Spleen (tissue), 11 donors: ENCODE measurements at regions not wholly inside any gene's neighbourhood (a gene's known extent, or its start where the extent isn't known, plus 50 kb on each side); places are given as distances from the start of the nearest gene placed in this dataset.

ENCODE experiments used
- DNase-seq: peaks from one replicate; pipeline ENCODE4 v3.0.0-alpha.2; 2020
- H3K27ac ChIP-seq, 8 donors: fragments of 200-600 bp; sonication (generic) in 7 of 8; 1 replicate in 4 of 8; 2 replicates in 4 of 8; pipeline versions ENCODE4 v1.5.0 to v1.8.0; 2016 to 2021; ENCODE audit warnings: inconsistent platforms in 4 of 8, mild to moderate bottlenecking in 4 of 8, moderate library complexity in 1 of 8
- H3K27me3 ChIP-seq, 7 donors: fragments of 200-600 bp; sonication (generic) in 6 of 7; replicated peaks in 1 of 7; 1 replicate in 4 of 7; 2 replicates in 3 of 7; pipeline versions ENCODE4 v1.5.0 to v1.8.0; 2016 to 2021; ENCODE audit warnings: inconsistent platforms in 3 of 7, mild to moderate bottlenecking in 1 of 7
- H3K36me3 ChIP-seq, 6 donors: fragments of 200-600 bp; sonication (generic) in 5 of 6; 1 replicate in 4 of 6; 2 replicates in 2 of 6; pipeline versions ENCODE4 v1.5.0 to v1.8.0; 2016 to 2021; ENCODE audit warnings: inconsistent platforms in 2 of 6
- H3K4me1 ChIP-seq, 6 donors: fragments of 200-600 bp; sonication (generic) in 5 of 6; 1 replicate in 3 of 6; 2 replicates in 3 of 6; pipeline versions ENCODE4 v1.5.0 to v1.8.0; 2016 to 2021; ENCODE audit warnings: inconsistent platforms in 3 of 6
- H3K4me3 ChIP-seq, 8 donors: fragments of 200-600 bp; sonication (generic) in 7 of 8; 1 replicate in 4 of 8; 2 replicates in 4 of 8; pipeline versions ENCODE4 v1.5.0 to v1.8.0; 2016 to 2021; ENCODE audit warnings: inconsistent platforms in 4 of 8, mild to moderate bottlenecking in 4 of 8, moderate library complexity in 2 of 8
- H3K9me3 ChIP-seq, 8 donors: fragments of 200-600 bp; sonication (generic) in 7 of 8; 1 replicate in 4 of 8; 2 replicates in 4 of 8; pipeline versions ENCODE4 v1.5.0 to v1.8.0; 2016 to 2021; ENCODE audit warnings: inconsistent platforms in 4 of 8
- POLR2A ChIP-seq, 3 donors: fragments of 450-650 bp; IDR thresholded peaks; one replicate each; pipeline ENCODE4 v1.5.1; 2017; ENCODE audit warnings: antibody characterized with exemption in 3 of 3, mild to moderate bottlenecking in 1 of 3
- POLR2AphosphoS5 ChIP-seq, 3 donors: sonication (generic); formaldehyde crosslinking; IDR thresholded peaks; one replicate each; pipeline ENCODE4 v1.5.1; 2017; ENCODE audit warnings: antibody characterized with exemption in 3 of 3
- WGBS, 5 donors: extraction: QIAGEN DNeasy Blood & Tissue Kit in 3 of 5; methylation state at CpG; one replicate each; pipeline versions ENCODE4 v1.1.5 to v1.1.7; 2013 to 2018; 5-methylcytosine and 5-hydroxymethylcytosine counted together
- intact Hi-C: fragments of 100-400 bp; cut with DNase I; formaldehyde crosslinking; loops from one replicate; pipeline ENCODE4 v1.15.0; 2023; ENCODE audit warnings: low total_unique reads
- TF ChIP-seq, protein P1 (sequence below), 11 experiments: fragments of 200-600 bp in 7 of 11; fragments of 450-650 bp in 4 of 11; sonication (generic) in 4 of 11; IDR thresholded peaks in 8 of 11; conservative IDR thresholded peaks in 3 of 11; 1 replicate in 7 of 11; 2 replicates in 4 of 11; pipeline versions ENCODE4 v1.4.0 to v1.8.0; 2016 to 2021; ENCODE audit warnings: antibody characterized with exemption in 11 of 11, inconsistent platforms in 4 of 11, mild to moderate bottlenecking in 1 of 11
- donor health status: healthy with polysubstance abuse.
- donor health status: DM: no; HTN: no; CAD: no; lungs with moderate emphysema.
- donor health status: DM: no; HTN: no; CAD: no.
- donor health status: Bipolar disorder and iron deficiency.
- donor health status: healthy.
- donor health status: DM: no; HTN: no; CAD: no.
- donor health status: DM: yes; HTN: yes; CAD: no.

GRCh38 chr17:12605222-12605621, 60.5 kb upstream of the MYOCD start:
- TF ChIP-seq, protein P1, sequence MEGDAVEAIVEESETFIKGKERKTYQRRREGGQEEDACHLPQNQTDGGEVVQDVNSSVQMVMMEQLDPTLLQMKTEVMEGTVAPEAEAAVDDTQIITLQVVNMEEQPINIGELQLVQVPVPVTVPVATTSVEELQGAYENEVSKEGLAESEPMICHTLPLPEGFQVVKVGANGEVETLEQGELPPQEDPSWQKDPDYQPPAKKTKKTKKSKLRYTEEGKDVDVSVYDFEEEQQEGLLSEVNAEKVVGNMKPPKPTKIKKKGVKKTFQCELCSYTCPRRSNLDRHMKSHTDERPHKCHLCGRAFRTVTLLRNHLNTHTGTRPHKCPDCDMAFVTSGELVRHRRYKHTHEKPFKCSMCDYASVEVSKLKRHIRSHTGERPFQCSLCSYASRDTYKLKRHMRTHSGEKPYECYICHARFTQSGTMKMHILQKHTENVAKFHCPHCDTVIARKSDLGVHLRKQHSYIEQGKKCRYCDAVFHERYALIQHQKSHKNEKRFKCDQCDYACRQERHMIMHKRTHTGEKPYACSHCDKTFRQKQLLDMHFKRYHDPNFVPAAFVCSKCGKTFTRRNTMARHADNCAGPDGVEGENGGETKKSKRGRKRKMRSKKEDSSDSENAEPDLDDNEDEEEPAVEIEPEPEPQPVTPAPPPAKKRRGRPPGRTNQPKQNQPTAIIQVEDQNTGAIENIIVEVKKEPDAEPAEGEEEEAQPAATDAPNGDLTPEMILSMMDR (IDR thresholded peaks at IDR 0.05 in 8 of 11, conservative IDR thresholded peaks at IDR 0.05 in 3 of 11): no peak
- TF ChIP-seq POLR2A (IDR thresholded peaks at IDR 0.05) (no peak), POLR2AphosphoS5 (IDR thresholded peaks at IDR 0.05) (no peak)

DNA sequence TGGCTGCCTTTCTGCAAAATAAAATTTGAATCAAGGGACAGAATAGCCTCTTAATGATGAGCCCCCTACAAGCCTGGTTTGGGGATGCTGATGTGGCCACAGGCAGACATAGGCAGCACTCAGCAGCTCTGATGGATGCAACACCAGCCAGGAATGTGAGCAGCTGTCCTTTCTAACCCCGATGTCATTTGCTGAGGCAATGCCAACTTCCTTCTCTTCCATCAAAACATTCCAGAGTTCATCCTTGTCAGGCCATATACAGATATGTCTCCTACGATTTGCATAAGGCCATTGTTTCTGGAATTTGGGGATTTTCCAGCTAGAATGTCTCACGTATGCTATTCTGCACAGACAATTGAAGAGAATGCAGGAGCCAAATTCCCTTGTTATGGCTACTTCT, 52.1 kb upstream of the MYOCD start:
- 46 to 77% (median 63%) methylated on average over 3 of the region's 3 CpGs for WGBS, 5 donors
- H3K27ac ChIP-seq: no peak overlapping the region

More at GRCh38 chr17:12605222-12605621, 60.5 kb upstream of the MYOCD start:
- WGBS, 5 donors: 86 to 97% (median 90%) methylated on average over 5 of the region's 5 CpGs
- no peak overlapping the region for H3K4me3 ChIP-seq
- DNase-seq: no peak
- no peak overlapping the region for H3K27ac ChIP-seq
- no peaks in the 10 kb centered on the region for H3K36me3 ChIP-seq
- H3K27me3 ChIP-seq: no peaks in the 10 kb centered on the region
- intact Hi-C loops: no loop called here
- no peaks in the 10 kb centered on the region for H3K9me3 ChIP-seq
- no peaks in the 10 kb centered on the region for H3K4me1 ChIP-seq

More for the DNA sequence above, 52.1 kb upstream of the MYOCD start:
- no peak for TF ChIP-seq POLR2A (IDR thresholded peaks at IDR 0.05)
- TF ChIP-seq, protein P1 (IDR thresholded peaks at IDR 0.05 in 8 of 11, conservative IDR thresholded peaks at IDR 0.05 in 3 of 11): no peak
- TF ChIP-seq POLR2AphosphoS5 (IDR thresholded peaks at IDR 0.05): no peak
- H3K4me3 ChIP-seq: no peak overlapping the region
- H3K4me1 ChIP-seq: no peaks in the 10 kb centered on the region
- intact Hi-C loops: loop anchor here (10.0 kb wide), 1 partner anchor 79 kb away; no protein-coding TSS in a partner anchor
- no peaks in the 10 kb centered on the region for H3K27me3 ChIP-seq
- DNase-seq: no peak
- no peaks in the 10 kb centered on the region for H3K36me3 ChIP-seq
- no peaks in the 10 kb centered on the region for H3K9me3 ChIP-seq
